Esophagus squamous epithelium (tissue), 4 donors: ENCODE measurements at regions not wholly inside any gene's neighbourhood (a gene's known extent, or its start where the extent isn't known, plus 50 kb on each side); places are given as distances from the start of the nearest gene placed in this dataset.

ENCODE experiments used
- POLR2A ChIP-seq, 4 donors: fragments of 450-650 bp; IDR thresholded peaks; one replicate each; pipeline ENCODE4 v1.6.1; 2017; ENCODE audit warnings: antibody characterized with exemption in 4 of 4, mild to moderate bottlenecking in 4 of 4, moderate library complexity in 3 of 4
- TF ChIP-seq, protein P1 (sequence below), 6 experiments: fragments of 450-650 bp in 4 of 6; fragments of 200-600 bp in 2 of 6; sonication (generic) in 2 of 6; IDR thresholded peaks; one replicate each; pipeline ENCODE4 v1.5.1; 2016 to 2019; ENCODE audit warnings: antibody characterized with exemption in 6 of 6, mild to moderate bottlenecking in 4 of 6, moderate library complexity in 4 of 6

DNA sequence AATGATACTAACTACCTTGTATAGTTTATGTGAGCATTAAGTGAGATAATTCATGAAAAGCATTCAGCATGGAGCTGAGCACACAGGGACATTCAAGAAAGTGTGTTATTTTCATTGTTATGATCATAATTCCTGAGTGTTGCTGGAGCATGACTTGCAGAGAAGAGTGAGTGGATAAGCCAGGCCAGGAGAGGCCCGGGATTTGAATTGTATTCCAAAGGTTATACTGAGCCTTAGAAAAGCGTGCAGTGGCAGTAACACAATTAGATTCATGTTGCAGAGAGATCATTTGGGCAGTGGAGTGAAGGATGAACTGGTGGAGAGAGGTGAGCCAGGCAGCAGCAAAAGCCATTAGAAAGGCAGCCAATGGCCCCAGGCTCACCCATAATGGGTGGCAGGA, 142.9 kb upstream of the SH3BP4 start:
- TF ChIP-seq, protein P1, sequence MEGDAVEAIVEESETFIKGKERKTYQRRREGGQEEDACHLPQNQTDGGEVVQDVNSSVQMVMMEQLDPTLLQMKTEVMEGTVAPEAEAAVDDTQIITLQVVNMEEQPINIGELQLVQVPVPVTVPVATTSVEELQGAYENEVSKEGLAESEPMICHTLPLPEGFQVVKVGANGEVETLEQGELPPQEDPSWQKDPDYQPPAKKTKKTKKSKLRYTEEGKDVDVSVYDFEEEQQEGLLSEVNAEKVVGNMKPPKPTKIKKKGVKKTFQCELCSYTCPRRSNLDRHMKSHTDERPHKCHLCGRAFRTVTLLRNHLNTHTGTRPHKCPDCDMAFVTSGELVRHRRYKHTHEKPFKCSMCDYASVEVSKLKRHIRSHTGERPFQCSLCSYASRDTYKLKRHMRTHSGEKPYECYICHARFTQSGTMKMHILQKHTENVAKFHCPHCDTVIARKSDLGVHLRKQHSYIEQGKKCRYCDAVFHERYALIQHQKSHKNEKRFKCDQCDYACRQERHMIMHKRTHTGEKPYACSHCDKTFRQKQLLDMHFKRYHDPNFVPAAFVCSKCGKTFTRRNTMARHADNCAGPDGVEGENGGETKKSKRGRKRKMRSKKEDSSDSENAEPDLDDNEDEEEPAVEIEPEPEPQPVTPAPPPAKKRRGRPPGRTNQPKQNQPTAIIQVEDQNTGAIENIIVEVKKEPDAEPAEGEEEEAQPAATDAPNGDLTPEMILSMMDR (IDR thresholded peaks at IDR 0.05) = no peak
- TF ChIP-seq POLR2A (IDR thresholded peaks at IDR 0.05) = no peak
